ENCODE measurements at regions not wholly inside any gene's neighbourhood (a gene's known extent, or its start where the extent isn't known, plus 50 kb on each side); places are given as distances from the start of the nearest gene placed in this dataset.
"Not testable (repeated sequence)": the region's sequence is repeated elsewhere in the genome, so short reads cannot be mapped to it uniquely, and the experiment has no call there.

DNA sequence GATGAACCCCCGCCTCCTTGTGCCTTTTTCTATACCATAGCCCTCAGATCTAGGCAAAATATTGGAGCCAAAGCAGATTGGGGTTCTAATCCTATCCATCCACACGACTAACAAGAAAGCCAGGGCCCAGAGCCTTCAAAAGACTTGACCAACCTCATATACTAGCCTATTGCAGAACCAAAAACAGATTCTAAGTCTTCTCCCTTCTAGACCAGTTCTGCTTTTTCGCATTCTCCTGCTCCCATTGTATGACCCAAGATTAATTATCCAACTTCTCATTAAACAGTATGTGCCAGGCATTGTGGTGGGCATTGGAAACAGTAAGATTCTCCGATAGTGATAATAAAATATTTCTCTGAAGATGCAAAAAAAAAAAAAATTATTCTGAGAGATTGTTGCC lies 113.7 kb upstream of the JARID2 start:
- DNase-seq, result no peak

DNA sequence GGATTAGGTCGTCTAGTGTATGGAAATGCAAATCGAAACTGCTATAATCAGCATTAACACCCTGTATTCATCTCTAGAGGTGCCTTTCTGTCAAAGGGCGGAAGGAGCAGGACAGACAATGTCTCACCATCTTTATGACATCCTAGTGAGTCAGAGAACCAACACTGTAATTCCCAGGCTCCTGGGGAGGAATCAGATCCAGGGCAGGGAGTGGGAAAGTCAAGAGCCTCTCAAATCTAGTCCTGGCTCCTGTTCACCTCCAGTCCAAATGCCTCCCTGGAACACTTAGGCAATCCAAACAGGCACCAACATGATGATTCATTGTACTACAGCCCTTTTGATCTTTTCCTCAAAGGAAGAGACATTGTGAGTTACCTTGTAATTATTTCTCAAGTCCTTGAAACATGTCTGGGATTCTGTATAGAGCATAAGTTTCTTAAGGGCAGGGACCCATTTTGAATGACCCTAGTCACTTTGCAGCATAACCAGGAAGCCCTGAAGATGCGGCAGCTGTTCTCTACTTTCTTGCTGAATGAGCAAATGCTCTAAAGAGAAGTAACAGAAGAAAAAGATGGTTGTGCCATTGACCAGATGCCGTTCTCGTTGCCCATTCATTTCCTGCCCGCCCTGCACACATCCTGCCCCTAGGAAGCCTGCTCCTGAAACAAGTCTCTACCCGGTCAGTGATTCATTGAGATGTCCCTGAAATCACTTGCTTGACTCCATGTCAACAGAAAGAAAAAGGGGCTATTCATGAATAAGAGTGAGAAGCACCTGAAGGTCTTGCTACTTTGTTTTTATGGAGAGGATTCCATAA lies 112.8 kb upstream of the JARID2 start:
- no peak for DNase-seq

DNA sequence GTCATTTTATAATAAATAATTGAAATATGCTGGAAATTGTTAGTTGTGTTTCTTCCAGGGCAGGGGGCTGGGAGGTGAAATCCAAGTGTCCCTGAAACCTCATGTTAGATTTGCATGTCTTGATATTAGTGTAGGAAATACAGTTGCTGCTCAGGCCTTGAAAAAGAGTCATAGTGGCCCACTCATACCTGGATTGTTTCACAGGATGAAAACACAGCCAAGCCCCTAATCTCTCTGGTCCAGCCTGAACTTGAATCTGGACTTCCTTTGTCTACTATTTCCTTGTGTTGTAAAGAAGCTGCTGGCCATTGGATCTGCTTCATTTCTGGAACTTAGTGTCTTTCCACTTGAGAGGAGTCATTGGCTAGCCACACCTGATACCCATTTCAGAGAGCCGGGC lies 108.8 kb upstream of the JARID2 start:
- no peak for DNase-seq

DNA sequence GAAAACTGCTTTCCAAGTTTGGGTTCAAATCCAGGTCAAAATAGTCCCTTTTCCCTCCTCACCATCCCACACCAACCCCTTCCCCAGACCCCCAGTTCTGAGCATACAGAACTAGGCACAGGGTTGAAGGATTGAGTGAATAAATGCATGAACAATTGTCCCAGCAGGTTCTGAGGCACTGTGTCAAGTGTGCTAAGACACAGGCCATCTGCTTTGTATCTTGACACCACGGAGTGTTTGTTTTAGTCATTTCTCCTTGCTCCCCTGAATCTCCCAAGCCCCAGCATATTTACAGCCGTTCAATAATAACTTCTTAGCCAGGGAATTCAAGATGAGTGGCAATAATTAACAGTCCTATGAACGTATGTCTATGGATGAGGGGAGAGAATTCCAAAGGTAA lies 102.8 kb upstream of the JARID2 start:
- no peak for DNase-seq

DNA sequence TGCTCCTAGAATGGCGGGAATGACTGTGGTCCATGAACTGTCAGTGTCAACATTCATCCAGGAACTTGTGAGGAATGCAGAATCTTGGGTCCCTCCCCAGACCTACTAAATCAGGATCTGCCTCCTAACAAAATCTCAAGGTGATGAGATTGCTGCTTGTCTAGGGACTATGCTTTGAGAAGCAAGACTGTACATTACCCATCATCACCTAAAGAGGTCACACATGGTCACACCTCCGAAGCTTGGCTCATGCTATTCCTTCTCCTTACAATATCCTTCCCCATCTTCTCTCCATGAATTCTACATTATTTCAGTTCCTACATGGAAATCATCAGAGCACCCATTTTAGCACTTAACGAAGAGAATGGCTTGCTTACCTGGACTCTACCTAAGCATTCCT lies 102.3 kb upstream of the JARID2 start:
- no peak for DNase-seq

DNA sequence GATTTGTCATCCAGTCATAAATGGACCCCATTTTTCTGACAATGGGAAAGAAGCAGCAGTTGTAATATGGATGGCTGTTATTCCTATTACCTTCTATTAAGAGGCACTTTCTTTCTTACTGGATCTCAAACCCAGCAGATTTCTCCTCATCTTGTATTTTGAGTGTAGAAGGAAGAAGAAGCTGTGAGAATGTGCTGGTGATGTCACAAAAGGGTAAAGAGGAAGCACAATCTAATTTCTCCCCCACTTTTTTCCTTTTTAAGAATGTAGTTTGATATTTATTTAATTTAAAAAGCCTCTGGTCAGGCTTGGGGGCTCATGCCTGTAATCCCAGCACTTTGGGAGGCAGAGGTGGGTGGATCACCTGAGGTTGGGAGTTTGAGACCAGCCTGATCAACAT lies 100.0 kb upstream of the JARID2 start:
- no peak for DNase-seq

DNA sequence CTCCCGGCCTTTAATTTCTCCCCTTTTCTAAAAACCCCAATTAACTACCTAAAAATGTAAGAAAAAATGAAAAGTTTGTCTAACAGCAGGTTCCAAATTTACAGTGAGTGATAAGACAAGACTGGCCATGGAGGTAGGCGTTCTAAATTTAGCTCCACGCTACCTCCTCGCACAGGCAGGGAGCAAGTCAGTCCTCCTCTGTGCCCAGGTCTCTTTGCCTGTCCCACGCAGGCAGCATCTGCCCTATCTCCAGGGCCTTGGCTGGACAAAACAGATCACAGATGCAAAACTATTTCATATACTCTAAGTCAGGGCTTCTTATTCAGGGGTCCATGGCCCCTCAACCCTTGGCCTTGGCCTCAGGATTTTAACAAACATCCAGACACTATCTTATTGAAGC lies 98.0 kb upstream of the JARID2 start:
- no peak for DNase-seq

DNA sequence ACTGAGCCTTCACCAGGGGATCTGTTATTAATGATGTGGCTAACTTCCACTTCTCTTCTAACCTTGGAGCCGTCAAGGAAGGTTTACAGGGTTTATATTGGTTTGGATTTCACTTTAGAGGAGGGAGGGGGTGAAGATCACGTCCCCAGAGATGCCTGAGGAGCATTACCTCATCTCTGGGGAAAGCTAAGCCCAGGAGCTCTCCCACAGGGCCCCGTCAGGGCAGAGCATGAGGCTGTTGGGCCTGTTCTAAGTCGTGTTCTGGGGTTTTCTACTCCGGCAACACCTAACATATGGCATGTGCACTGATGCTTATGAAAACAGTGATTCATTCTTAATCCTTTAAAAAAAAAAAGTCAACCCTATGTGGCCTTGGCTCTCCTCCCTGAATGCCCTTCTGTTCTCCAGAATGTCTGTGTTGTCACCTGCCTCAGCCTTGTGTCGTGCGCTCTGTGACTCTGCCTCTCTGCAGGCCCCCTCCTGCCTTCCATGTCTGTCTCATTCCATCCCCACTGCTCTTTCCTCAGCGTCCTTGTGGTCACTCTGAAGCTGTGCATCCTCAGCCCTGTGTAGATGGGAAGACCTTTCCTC lies 97.4 kb upstream of the JARID2 start:
- no peak for DNase-seq

DNA sequence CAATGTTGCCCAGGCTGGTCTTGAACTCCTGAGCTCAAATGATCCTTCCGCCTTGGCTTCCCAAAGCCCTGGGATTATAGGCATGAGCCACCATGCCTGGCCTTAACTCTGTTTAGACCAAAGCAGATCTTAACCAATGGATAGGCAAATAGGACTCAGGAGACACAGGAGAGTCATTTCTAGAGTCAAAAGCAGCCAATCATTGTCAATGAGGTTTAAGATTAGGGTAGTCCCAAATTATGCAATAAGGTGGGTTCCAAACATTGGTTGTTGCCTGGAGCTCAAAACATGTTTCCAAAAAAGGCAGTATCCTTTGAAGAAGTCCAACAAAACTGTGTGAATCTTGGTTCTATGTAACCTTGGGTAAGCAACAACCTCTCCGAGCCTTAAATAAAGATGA lies 95.7 kb upstream of the JARID2 start:
- DNase-seq, result peak; percentile 10

DNA sequence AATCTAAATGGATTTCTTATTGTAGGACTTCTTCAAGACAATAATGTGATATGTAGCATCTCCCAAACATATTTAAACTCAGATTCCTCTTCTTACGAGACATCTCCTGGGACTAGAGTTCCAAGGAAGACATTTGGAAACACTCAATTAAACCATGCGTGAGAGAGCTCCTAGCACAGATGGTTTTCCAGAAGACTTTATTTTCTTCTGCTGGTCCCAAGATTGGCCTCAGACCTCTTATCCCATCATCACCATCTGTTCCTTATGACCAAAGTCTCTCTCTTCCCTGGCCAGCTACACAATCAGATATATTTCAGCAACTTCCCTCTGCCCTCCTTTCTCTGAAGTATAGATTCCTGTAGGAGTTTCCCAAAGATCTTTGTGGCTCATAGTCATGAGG lies 93.2 kb upstream of the JARID2 start:
- no peak for DNase-seq

DNA sequence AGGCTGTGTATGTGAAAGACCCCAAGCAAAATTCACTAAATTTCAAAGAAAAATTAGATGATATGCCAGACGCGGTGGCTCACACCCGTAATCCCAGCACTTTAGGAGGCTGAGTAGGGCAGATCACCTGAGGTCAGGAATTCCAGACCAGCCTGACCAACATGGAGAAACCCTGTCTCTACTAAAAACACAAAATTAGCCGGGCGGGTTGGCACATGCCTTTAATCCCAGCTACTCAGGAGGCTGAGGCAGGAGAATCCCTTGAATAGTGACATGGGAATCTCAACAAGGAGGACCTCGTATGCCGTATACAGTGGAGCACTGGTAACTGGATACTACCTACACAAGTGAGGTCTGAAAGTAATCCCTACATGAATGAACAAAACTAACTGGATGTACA lies 92.7 kb upstream of the JARID2 start:
- DNase-seq, result no peak

DNA sequence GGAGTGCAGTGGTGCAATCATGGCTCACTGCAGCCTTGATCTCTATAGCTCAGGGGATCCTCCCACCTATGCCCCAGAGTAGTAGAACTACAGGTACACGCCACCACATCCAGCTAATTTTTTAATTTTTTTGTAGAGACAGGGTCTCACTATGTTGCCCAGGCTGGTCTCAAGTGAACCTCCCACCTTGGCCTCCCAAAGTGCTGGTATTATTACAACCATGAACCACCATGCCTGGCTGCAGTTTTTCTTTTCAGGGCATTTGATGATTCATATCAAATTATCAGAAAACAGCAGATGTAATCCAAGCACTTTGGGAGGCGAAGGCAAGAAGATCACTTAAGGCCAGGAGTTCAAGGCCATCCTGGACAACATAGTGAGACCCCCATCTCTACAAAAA lies 88.4 kb upstream of the JARID2 start:
- no peak for DNase-seq

DNA sequence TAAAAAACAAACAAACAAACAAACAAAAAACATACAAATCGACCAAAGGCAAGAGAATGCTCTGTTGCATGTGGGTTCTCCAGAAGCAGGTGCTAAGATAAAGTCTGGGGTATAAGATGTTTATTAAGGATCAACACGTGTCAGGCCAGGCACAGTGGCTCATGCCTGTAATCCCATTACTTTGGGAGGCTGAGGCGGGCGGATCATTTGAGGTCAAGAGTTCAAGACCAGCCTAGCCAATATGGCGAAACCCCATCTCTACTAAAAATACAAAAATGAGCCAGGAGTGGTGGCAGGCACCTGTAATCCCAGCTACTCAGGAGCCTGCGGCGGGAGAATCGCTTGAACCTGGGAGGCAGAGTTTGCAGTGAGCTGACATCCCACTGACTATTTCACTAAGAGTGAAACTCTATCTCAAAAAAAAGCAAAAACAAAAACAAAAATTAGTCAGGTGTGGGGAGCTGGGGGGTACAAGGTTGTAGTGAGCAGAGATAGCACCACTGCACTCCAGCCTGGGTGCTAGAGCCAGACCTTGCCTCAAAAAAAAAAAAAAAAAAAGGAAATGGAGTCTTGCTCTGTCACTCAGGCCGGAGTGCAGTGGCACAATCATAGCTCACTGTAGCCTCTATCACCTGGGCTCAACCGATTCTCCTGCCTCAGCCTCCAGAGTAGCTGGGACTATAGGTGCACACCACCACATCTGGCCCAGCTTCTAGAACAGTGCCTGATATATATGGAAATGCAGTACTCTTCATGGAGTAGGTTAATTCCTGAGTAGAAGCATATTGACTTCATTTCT lies 86.8 kb upstream of the JARID2 start:
- no peak for DNase-seq

DNA sequence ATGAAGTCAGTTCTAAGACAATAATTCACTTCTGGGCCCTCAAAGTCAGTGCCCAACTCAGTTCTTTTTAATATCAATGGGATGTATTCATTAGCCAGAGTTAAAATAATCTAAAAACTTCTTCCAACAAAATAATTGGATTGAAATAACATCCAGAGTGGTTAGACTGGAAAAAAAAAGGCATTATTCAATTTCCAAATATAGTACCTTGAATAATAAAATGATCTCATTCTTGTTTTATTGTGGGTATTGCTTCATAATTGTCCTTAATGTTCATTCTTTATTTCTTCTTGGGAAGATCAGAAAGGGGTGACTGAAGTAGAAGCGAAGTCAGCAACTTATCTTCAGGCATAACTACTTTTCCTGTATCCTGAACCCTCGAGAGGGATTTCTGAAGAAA lies 85.1 kb upstream of the JARID2 start:
- no peak for DNase-seq

DNA sequence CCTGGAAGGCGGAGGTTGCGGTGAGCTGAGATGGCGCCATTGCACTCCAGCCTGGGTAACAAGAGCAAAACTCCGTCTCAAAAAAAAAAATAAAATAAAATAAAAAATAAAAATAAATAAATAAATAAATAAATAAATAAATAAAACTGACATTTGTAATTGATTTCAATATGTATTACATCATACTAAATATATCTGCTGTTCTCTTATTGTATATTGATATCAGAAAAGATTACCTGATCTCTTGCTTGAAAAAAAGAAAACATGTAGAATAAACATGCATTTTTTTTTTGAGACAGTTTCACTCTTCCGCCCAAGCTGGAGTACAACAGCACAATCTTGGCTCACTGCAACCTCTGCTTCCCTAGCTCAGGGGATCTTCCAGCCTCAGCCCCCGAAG lies 81.0 kb upstream of the JARID2 start:
- not testable (repeated sequence) for DNase-seq

DNA sequence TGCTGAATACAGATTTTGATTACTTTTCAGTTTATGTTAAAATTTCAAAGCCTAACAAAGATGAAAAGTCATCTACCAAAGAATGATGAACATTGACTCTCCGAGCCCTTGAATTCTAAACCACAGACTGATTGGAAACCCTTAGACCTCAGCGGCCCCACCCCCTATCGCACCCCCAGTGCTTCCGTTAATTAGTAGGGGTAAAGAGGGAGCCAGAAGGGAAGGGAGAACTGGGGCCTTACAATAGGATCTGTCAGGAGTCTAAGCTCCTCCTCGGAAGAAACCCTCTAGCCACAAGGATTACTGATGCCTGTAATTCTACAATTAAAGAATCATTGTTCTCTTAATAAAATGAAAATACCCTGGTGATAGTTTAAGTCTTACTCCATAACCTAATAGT lies 79.7 kb upstream of the JARID2 start:
- DNase-seq, result no peak

DNA sequence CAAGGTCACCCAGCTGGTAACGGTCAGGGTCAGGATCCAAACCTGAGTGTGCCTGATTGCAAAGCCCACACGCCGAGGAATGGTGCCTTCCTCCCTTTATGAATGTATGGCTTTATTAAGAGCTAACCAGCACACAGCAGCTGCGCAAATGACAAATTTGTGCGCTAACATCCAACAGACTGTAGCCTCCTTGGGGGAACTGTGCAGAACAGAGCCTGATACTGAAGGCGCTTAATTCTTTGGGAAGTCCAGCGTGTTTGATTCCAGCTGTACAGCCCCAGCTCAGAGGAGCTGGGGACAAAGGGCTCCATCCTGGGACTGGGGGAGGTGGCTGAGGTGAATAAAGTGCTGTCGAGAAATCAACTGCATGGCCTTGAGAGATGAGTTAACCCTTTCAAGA lies 75.7 kb upstream of the JARID2 start:
- DNase-seq, result no peak

DNA sequence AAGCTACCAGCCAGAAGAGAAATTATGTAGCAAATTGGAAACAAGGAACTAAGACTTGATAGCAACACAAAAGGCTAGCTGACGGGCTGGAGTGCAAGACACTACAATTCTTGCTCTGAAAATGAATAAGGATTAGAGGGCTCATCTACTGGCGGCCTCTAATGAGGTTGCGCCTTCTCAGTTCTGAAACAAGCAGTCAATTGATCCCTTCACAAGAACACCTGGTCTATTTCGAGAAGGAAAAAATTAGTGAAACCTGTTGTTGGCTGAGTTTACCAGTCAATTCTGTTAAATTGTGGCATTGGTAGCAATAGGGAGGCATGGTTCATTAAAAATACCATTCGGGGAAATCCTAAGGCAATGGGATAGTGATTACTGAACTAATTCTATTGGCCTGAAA lies 74.8 kb upstream of the JARID2 start:
- no peak for DNase-seq

DNA sequence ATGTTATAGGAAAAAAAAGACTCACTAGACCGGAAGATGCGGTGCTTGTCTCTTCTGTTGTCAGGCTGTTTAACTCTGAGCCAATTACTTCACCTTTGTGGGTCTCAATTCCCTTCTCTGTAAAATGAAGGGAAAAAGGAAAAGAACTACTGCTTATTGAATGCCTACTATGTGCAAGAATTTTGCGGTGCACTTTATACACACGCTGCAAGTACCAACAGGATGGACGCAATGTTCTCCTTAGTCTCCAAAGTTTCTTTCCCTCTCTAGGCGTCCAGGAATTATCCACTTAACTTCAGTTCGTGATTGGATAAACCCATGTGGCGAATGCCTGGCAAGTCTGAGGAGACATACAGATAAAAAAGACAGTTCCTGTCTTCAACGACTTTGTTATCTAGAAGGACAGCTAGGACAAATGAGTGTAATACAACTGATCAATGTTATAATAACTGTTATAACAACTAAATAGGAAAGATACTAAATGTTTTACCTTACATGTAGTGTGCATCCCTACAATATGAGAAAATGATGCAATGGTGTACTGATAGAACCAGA lies 69.0 kb upstream of the JARID2 start:
- no peak for DNase-seq

DNA sequence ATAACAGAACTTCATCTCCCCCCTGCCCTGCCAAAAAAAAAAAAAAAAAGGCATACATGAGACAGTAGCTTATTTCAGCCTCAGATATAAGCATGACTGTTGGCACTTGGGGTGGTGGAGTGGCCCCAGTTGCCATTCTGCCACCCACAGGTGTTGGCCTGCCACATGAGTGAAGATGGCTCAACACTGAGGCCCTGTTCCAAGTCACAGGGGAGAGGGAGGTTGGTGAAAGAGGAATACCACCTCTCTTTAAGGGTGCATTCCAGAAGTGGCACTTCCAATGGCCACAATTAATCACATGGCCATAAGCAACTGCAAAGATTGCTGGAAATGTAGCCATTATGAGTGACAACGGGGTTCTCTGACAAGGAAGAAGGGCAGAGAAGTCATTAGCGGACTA lies 61.9 kb upstream of the JARID2 start:
- no peak for DNase-seq

DNA sequence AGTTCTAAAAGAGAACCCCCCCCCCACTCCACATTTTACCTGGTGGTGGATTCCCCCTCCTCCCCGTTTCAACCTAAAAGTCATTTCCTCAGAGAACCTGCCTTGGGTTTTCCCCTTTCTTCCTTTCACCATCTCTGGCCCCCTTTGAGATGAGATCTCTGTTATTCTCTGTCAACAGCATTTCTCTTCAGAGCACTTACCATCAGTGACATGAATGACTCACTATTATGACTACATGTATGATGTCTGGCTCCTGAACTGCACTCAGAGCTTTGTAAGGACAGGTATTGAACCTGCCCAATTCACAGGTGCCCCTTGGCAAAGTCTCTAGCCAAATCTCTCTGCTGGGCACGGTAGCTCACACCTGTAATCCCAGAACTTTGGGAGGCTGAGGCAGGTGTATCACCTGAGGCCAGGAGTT lies 61.4 kb upstream of the JARID2 start:
- peak; percentile 15 for DNase-seq

DNA sequence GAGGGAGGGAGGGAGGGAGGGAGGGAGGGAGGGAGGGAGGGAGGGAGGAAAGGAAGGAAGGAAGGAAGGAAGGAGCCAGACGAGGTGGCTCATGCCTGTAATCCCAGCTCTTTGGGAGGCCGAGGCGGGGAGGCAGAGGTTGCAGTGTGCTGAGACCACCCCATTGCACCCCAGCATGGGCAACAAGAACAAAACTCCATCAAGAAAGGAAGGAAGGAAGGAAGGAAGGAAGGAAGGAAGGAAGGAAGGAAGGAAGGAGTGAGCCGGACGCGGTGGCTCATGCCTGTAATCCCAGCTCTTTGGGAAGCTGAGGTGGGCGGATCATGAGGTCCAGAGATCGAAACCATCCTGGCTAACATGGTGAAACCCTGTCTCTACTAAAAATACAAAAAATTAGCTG lies 60.8 kb upstream of the JARID2 start:
- DNase-seq, result not testable (repeated sequence)

DNA sequence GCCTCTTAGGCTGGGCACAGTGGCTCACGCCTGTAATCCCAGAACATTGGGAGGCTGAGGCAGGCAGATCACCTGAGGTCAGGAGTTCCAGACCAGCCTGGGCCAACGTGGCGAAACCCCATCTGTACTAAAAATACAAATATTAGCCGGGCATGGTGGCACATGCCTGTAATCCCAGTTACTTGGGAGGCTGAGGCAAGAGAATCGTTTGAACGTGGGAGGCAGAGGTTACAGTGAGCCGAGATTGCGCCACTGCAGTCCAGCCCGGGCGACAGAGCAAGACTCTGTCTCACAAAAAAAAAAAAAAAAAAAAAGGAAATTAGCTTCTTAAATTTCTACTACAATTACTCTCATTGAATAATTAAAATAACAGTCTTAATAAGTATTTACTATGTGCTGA lies 52.4 kb upstream of the JARID2 start:
- not testable (repeated sequence) for DNase-seq

DNA sequence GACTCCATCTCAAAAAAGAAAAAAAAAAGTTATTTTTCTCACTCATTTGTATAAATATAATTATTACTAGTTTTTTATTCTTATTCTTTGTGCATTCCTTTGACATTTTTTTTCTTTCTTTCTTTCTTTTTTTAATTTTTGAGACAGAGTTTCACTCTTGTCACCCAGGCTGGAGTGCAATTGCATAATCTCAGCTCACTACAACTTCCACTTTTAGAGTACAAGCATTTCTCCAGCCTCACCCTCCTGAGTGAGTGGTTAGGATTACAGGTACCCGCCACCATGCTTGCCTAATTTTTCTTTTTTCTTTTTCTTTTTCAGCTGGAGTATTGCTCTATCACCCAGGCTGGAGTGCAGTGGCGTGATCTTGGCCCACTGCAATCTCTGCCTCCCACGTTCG lies 51.4 kb upstream of the JARID2 start:
- no peak for DNase-seq
